ENCODE measurements at regions not wholly inside any gene's neighbourhood (a gene's known extent, or its start where the extent isn't known, plus 50 kb on each side); places are given as distances from the start of the nearest gene placed in this dataset.

DNA sequence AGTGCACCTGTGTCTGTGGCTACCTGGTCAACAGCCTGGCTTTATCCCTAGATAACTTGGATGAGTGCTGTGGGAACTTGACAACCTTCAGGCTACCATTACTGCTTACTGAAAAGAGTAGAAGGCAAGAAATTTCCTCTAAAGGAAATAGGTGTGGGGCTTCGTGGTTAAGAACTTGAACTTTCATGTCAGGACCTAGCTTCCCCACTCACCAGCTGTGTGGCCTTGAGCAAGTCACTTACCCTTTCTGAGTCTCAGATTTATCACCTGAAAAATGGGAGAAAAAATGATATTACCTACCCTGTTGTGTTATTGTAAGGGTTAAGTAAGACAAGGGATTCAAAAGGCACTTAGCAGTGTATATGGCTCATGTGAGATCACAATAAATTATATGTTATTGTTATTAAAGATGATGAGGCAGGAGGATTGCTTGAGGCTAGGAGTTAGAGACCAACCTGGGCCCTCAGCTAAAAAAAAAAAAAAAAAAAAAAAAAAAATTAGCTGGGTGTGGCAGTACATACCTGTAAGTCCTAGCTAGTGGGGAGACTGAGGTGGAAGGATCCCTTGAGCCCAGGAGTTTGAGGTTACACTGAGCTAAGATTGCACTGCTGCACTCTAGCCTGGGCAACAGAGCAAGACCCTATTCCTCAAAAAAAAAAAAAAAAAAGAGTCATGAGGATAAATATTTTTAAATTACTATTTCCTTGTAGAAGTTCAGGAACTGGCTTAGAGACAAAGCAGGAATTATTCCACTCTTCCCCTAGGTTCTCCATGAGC lies 97.0 kb upstream of the SPRY4 start:
- Histone ChIP-seq H2AFZ (ENCODE audit: low read length) (no peak overlapping the region), H3K4me2 (ENCODE audit: low read depth, low read length, poor library complexity, severe bottlenecking) (peak overlapping the region; percentile 64), H3K79me2 (ENCODE audit: insufficient read depth, low read length) (no peaks in the 10 kb centered on the region), H4K20me1 (ENCODE audit: insufficient read depth, low read length, poor library complexity, severe bottlenecking) (no peaks in the 10 kb centered on the region), H3K4me3 (ENCODE audit: low read length, poor library complexity, severe bottlenecking) (peak overlapping the region; percentile 40), H3K27me3 (ENCODE audit: insufficient read depth, low read length, poor library complexity, severe bottlenecking) (no peaks in the 10 kb centered on the region), H3K9me3 (ENCODE audit: insufficient read depth, low read depth, low read length) (no peaks in the 10 kb centered on the region), H3K9me2 (replicated peaks; ENCODE audit: low read depth, low read length) (no peaks in the 10 kb centered on the region), H3F3A (ENCODE audit: low read depth) (peaks cover 13% of the 10 kb centered on the region), H3K4me1 (ENCODE audit: insufficient read depth, low read length, poor library complexity, severe bottlenecking) (peaks cover 60% of the 10 kb centered on the region), H3K36me3 (ENCODE audit: insufficient read depth, low read length) (no peaks in the 10 kb centered on the region), H3K9ac (ENCODE audit: low read depth, low read length, poor library complexity, severe bottlenecking) (peak overlapping the region; percentile 43)
- no peak for TF ChIP-seq EZH2phosphoT487 (IDR thresholded peaks at IDR 0.05; ENCODE audit: borderline replicate concordance)
- TF ChIP-seq, protein P1, sequence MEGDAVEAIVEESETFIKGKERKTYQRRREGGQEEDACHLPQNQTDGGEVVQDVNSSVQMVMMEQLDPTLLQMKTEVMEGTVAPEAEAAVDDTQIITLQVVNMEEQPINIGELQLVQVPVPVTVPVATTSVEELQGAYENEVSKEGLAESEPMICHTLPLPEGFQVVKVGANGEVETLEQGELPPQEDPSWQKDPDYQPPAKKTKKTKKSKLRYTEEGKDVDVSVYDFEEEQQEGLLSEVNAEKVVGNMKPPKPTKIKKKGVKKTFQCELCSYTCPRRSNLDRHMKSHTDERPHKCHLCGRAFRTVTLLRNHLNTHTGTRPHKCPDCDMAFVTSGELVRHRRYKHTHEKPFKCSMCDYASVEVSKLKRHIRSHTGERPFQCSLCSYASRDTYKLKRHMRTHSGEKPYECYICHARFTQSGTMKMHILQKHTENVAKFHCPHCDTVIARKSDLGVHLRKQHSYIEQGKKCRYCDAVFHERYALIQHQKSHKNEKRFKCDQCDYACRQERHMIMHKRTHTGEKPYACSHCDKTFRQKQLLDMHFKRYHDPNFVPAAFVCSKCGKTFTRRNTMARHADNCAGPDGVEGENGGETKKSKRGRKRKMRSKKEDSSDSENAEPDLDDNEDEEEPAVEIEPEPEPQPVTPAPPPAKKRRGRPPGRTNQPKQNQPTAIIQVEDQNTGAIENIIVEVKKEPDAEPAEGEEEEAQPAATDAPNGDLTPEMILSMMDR (conservative IDR thresholded peaks at IDR 0.05; ENCODE audit: low read length): no peak

DNA sequence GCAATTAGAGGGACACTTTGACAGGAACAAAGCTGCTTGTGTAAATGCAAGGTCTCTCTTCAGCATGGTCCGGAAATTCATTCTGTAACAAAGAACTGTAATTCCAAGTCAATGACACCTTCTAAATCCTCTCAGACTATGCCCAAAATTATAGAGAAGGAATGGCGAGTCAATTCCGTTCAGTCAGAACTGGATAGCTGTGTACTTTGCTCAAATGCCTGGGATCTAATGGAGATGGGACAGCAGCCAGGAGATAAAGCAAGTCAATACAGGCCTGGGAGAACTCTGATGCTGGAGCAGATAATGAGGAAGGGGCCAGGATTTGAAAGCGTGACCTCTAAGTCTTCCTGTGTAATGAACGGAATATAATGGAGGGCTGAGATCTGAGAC lies 96.4 kb upstream of the SPRY4 start:
- Histone ChIP-seq H3K4me2 (ENCODE audit: low read depth, low read length, poor library complexity, severe bottlenecking) (peak overlapping the region; percentile 64), H3K9me3 (ENCODE audit: insufficient read depth, low read depth, low read length) (no peaks in the 10 kb centered on the region), H3K4me3 (ENCODE audit: low read length, poor library complexity, severe bottlenecking) (peak overlapping the region; percentile 40), H3K79me2 (ENCODE audit: insufficient read depth, low read length) (no peaks in the 10 kb centered on the region), H3F3A (ENCODE audit: low read depth) (peaks cover 13% of the 10 kb centered on the region), H4K20me1 (ENCODE audit: insufficient read depth, low read length, poor library complexity, severe bottlenecking) (no peaks in the 10 kb centered on the region), H3K36me3 (ENCODE audit: insufficient read depth, low read length) (no peaks in the 10 kb centered on the region), H3K9ac (ENCODE audit: low read depth, low read length, poor library complexity, severe bottlenecking) (peak overlapping the region; percentile 43), H3K4me1 (ENCODE audit: insufficient read depth, low read length, poor library complexity, severe bottlenecking) (peaks cover 54% of the 10 kb centered on the region), H3K9me2 (replicated peaks; ENCODE audit: low read depth, low read length) (no peaks in the 10 kb centered on the region), H2AFZ (ENCODE audit: low read length) (peak overlapping the region; percentile 65; the same call in 1 of the 2 replicates), H3K27me3 (ENCODE audit: insufficient read depth, low read length, poor library complexity, severe bottlenecking) (no peaks in the 10 kb centered on the region)
- TF ChIP-seq, protein P1 (conservative IDR thresholded peaks at IDR 0.05; ENCODE audit: low read length): no peak
- TF ChIP-seq EZH2phosphoT487 (IDR thresholded peaks at IDR 0.05; ENCODE audit: borderline replicate concordance): no peak

DNA sequence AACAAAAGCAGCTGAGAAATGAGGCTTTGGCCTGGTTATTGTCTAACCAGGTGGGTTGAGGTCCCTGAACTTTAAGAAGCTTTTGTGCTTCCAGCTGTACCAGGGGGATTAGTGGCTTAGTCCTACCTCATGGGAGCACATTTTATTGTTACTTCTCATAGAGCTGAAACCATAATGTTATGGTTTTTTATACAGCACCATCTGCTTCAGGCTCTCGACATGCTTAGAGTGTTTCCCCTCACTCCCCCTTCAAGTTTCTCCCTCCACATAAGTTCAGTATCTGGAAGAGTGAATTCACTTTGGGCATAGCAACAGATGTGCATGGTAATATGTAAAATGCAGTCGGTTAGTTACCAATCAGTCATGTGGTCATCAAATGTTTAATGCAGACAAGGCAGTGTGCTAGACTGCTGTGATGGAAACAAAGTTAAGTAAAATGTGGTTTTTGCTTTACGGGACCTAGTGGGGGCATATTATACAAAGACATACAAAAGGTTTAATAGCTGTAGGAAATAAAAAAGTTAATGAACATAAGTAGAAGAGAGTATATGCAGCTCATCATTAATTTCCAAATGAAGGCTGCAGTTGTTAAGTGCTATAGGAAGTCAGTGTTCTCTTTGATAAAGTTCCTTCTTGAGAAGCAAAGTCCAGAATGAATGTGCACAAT lies 95.9 kb upstream of the SPRY4 start:
- Histone ChIP-seq H3K79me2 (ENCODE audit: insufficient read depth, low read length) (no peaks in the 10 kb centered on the region), H3K4me1 (ENCODE audit: insufficient read depth, low read length, poor library complexity, severe bottlenecking) (peaks cover 49% of the 10 kb centered on the region), H3K36me3 (ENCODE audit: insufficient read depth, low read length) (no peaks in the 10 kb centered on the region), H3K9me2 (replicated peaks; ENCODE audit: low read depth, low read length) (no peaks in the 10 kb centered on the region), H3K4me2 (ENCODE audit: low read depth, low read length, poor library complexity, severe bottlenecking) (peak overlapping the region; percentile 64), H3F3A (ENCODE audit: low read depth) (peaks cover 13% of the 10 kb centered on the region), H3K27me3 (ENCODE audit: insufficient read depth, low read length, poor library complexity, severe bottlenecking) (no peaks in the 10 kb centered on the region), H3K9me3 (ENCODE audit: insufficient read depth, low read depth, low read length) (no peaks in the 10 kb centered on the region), H3K4me3 (ENCODE audit: low read length, poor library complexity, severe bottlenecking) (peak overlapping the region; percentile 40), H2AFZ (ENCODE audit: low read length) (peak overlapping the region; percentile 65), H4K20me1 (ENCODE audit: insufficient read depth, low read length, poor library complexity, severe bottlenecking) (no peaks in the 10 kb centered on the region), H3K9ac (ENCODE audit: low read depth, low read length, poor library complexity, severe bottlenecking) (peak overlapping the region; percentile 43)
- TF ChIP-seq EZH2phosphoT487 (IDR thresholded peaks at IDR 0.05; ENCODE audit: borderline replicate concordance): no peak
- TF ChIP-seq, protein P1 (conservative IDR thresholded peaks at IDR 0.05; ENCODE audit: low read length): no peak

Data from Loucy (cell line).